Mucosa of descending colon (tissue), 3 donors: ENCODE measurements at regions not wholly inside any gene's neighbourhood (a gene's known extent, or its start where the extent isn't known, plus 50 kb on each side); places are given as distances from the start of the nearest gene placed in this dataset.
A peak's percentile ranks its signal among the peaks of the same experiment; 100 is the strongest.

Experiments used
- ATAC-seq: fragments of 200-7000 bp; cut with Tn5 transposase; one replicate; pipeline ENCODE4 v1.9.1; 2020; ENCODE audit warnings: mild to moderate bottlenecking, moderate library complexity
- DNase-seq, 3 donors: peaks; one replicate each; pipeline ENCODE4 v3.0.0-alpha.2; 2020
- H3K36me3 ChIP-seq: fragments of 200-600 bp; one replicate; pipeline ENCODE4 v1.8.0; 2021; ENCODE audit warnings: low read depth, mild to moderate bottlenecking
- H3K4me1 ChIP-seq: fragments of 200-600 bp; one replicate; pipeline ENCODE4 v1.8.0; 2021; ENCODE audit warnings: low read depth, mild to moderate bottlenecking
- H3K4me3 ChIP-seq: fragments of 200-600 bp; one replicate; pipeline ENCODE4 v1.8.0; 2021; ENCODE audit warnings: mild to moderate bottlenecking
- H3K9me3 ChIP-seq: fragments of 200-600 bp; one replicate; pipeline ENCODE4 v1.8.0; 2021; ENCODE audit warnings: mild to moderate bottlenecking
- CTCF ChIP-seq: fragments of 200-600 bp; IDR thresholded peaks from one replicate; pipeline ENCODE4 v1.8.0; 2022; ENCODE audit warnings: antibody characterized with exemption, mild to moderate bottlenecking
- intact Hi-C, 2 donors: fragments of 100-400 bp; cut with DNase I in 1 of 2; cut with micrococcal nuclease in 1 of 2; formaldehyde crosslinking; loops; one replicate each; pipeline versions ENCODE4 v1.11.0 to v1.11.1; 2022; cut with DNase I, micrococcal nuclease
- donor health status: DM: no; HTN: no; CAD: no; lungs with moderate emphysema.
- donor health status: DM: no; HTN: no; CAD: no.
- donor health status: DM: no; HTN: yes; CAD: no.

DNA sequence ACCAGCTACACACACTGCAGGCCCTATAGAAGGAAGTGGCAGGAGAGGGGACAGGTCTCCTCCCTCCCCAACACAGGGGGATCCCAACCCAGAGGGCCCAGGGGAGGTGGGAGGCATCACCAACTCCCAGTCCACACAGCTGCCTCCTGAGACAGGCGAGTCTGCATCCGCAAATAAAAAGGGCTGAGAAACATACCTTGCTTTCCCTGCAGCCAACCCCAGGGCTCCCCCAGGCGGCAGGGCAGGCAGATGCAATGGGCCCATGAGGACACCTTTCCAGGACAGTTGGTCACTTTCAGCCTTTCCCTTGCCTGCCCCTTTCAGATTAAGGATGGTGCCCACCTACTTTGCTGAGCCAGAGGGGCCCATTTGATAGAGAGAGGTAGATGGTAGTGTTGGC, 180.0 kb downstream of the BRD1 start:
- no peak for TF ChIP-seq CTCF
- intact Hi-C loops, result no loop called here
- DNase-seq, result no peak
- no peaks in the 10 kb centered on the region for H3K4me1 ChIP-seq
- ATAC-seq, result no peak
- no peaks in the 10 kb centered on the region for H3K36me3 ChIP-seq
- no peaks in the 10 kb centered on the region for H3K9me3 ChIP-seq
- no peak overlapping the region for H3K4me3 ChIP-seq

- peak in 1 of 3 donors; percentile 8 for DNase-seq
- no peak for ATAC-seq
- H3K4me3 ChIP-seq, result no peak overlapping the region
- intact Hi-C loops, result no loop called here
- no peaks in the 10 kb centered on the region for H3K4me1 ChIP-seq
- H3K36me3 ChIP-seq, result no peaks in the 10 kb centered on the region
- no peak for TF ChIP-seq CTCF
- no peaks in the 10 kb centered on the region for H3K9me3 ChIP-seq
Observed at GRCh38 chr22:49646876-49647275, 180.8 kb downstream of the BRD1 start.

- DNase-seq (peak in 1 of 3 donors; percentile 36), ATAC-seq (no peak)
- Histone ChIP-seq H3K4me1 (no peaks in the 10 kb centered on the region), H3K36me3 (no peaks in the 10 kb centered on the region), H3K9me3 (no peaks in the 10 kb centered on the region), H3K4me3 (no peak overlapping the region)
- no peak for TF ChIP-seq CTCF
- intact Hi-C loops, result no loop called here
Observed at GRCh38 chr22:49645791-49646550, 181.7 kb downstream of the BRD1 start.

DNA sequence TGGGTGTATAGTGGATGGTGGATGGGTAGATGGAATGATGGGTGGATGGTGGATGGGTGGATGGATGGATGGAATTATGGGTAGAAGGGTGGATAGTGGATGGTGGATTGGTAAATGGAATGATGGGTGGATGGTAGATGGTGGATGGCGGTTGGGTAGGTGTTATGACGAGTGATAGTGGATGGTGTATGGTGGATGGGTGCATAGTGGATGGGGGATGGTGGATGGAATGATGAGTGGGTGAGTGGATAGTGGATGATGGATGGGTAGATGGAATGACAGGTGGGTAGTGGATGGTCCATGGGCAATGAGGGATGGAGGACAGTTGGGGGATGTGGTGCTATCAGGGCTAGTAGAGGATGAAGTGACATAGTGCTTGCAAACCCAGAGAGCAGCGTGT, 182.4 kb downstream of the BRD1 start:
- DNase-seq (no peak), ATAC-seq (no peak)
- no peaks in the 10 kb centered on the region for H3K4me1 ChIP-seq
- TF ChIP-seq CTCF, result no peak
- no peaks in the 10 kb centered on the region for H3K9me3 ChIP-seq
- H3K4me3 ChIP-seq, result no peak overlapping the region
- intact Hi-C loops, result no loop called here
- H3K36me3 ChIP-seq, result no peaks in the 10 kb centered on the region

DNA sequence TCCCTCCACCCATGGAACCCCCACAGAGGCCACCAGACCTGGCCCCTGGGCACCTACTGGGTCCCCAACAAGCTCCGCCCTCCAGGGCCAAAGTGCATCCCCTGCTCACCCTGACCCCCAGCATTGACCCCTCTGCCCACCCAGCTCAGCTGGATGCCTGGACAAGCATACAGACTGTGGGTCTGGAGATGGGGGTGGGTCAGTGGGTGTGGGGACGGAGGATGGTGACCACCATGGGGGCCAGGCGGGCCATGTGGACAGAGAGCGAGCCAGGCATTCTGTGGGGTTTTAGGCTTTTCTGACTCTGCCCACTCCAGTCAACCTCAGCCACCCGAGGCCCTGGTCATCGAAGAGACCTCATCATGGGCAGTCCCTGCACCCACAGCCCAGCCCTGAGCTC, 183.7 kb downstream of the BRD1 start:
- intact Hi-C loops, result no loop called here
- ATAC-seq (no peak), DNase-seq (no peak)
- no peak for TF ChIP-seq CTCF
- Histone ChIP-seq H3K4me3 (no peak overlapping the region), H3K4me1 (no peaks in the 10 kb centered on the region), H3K9me3 (no peaks in the 10 kb centered on the region), H3K36me3 (no peaks in the 10 kb centered on the region)

GRCh38 chr22:49643466-49643865, 184.2 kb downstream of the BRD1 start:
- Histone ChIP-seq H3K4me1 (no peaks in the 10 kb centered on the region), H3K36me3 (no peaks in the 10 kb centered on the region), H3K4me3 (no peak overlapping the region), H3K9me3 (no peaks in the 10 kb centered on the region)
- DNase-seq (no peak), ATAC-seq (no peak)
- intact Hi-C loops, result no loop called here
- TF ChIP-seq CTCF, result no peak
